Skeletal muscle satellite cell (primary cell): ENCODE measurements at regions not wholly inside any gene's neighbourhood (a gene's known extent, or its start where the extent isn't known, plus 50 kb on each side); places are given as distances from the start of the nearest gene placed in this dataset.

Experiments
- H3K27me3 ChIP-seq: 2 replicates; pipeline ENCODE4 v1.7.0; 2013; ENCODE audit warnings: low read length; ENCODE audit not compliant: control insufficient read depth, insufficient read depth
- H3K36me3 ChIP-seq: 2 replicates; pipeline ENCODE4 v1.7.0; 2013; ENCODE audit warnings: mild to moderate bottlenecking, control low read depth, low read length; ENCODE audit not compliant: insufficient read depth
- H3K4me1 ChIP-seq: 2 replicates; pipeline ENCODE4 v1.7.0; 2013; ENCODE audit warnings: low read length; ENCODE audit not compliant: control insufficient read depth, insufficient read depth
- H3K4me2 ChIP-seq: 2 replicates; pipeline ENCODE4 v1.7.0; 2013; ENCODE audit warnings: mild to moderate bottlenecking, low read length
- H3K4me3 ChIP-seq: 2 replicates; pipeline ENCODE4 v1.7.0; 2013; ENCODE audit warnings: low read length
- H3K9ac ChIP-seq: 2 replicates; pipeline ENCODE4 v1.7.0; 2013; ENCODE audit warnings: mild to moderate bottlenecking, low read depth, low read length, moderate library complexity
- H3K9me3 ChIP-seq: replicated peaks from 2 replicates; pipeline ENCODE4 v1.7.0; 2013; ENCODE audit warnings: mild to moderate bottlenecking, control low read depth, low read length

DNA sequence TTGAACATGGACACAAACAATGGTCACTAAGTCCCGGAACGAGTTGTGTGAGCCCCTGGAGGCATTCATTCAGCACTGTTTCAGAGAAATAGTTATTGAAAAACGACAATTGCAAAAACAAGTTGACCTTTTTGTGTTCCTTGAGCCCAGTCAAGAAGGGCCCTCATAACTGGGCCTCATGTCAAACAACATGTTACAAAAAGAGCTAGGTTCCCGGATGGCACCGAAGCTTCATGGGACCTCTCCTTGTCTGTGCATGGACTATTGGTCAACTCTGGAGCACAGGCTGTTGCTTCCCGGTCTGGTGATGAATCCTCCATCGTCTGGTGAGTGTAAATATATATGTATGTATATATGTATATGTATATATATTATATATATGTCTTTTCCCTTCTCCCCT, 176.6 kb downstream of the ALG10 start:
- Histone ChIP-seq H3K4me3 (no peak overlapping the region), H3K4me1 (no peaks in the 10 kb centered on the region), H3K9me3 (peaks cover 7% of the 10 kb centered on the region), H3K4me2 (no peak overlapping the region), H3K27me3 (no peaks in the 10 kb centered on the region), H3K9ac (no peak overlapping the region), H3K36me3 (no peaks in the 10 kb centered on the region)

GRCh38 chr12:34203866-34204620, 181.7 kb downstream of the ALG10 start:
- Histone ChIP-seq H3K4me1 (no peaks in the 10 kb centered on the region), H3K4me2 (no peak overlapping the region), H3K4me3 (no peak overlapping the region), H3K9me3 (peaks cover 13% of the 10 kb centered on the region), H3K27me3 (no peaks in the 10 kb centered on the region), H3K36me3 (no peaks in the 10 kb centered on the region), H3K9ac (no peak overlapping the region)

DNA sequence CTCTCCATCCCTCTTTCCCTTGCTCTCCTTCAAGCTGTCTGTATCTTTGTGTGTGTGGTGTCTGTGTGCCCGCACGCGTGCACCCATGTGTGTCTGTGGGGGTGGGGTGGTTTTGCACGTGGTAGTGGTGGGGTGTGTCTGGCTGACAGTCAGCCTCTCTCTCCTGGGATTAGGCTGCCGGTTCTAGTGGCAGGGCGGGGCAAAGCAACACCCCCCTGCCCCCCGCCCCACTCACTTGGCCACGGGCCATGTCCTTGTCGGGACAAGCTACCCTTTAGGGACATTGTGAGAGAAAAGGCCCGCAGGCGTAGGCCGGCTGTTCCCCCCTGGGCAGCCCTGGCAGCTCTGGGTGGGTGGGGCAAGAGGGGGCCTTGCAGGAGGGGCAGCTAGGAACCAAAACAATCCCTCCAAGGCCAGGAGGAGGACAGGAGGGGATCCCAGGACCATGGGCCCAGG, 182.6 kb downstream of the ALG10 start:
- peaks cover 16% of the 10 kb centered on the region for H3K9me3 ChIP-seq
- no peaks in the 10 kb centered on the region for H3K4me1 ChIP-seq
- no peak overlapping the region for H3K9ac ChIP-seq
- no peak overlapping the region for H3K4me3 ChIP-seq
- H3K4me2 ChIP-seq, result no peak overlapping the region
- H3K36me3 ChIP-seq, result no peaks in the 10 kb centered on the region
- H3K27me3 ChIP-seq, result no peaks in the 10 kb centered on the region

DNA sequence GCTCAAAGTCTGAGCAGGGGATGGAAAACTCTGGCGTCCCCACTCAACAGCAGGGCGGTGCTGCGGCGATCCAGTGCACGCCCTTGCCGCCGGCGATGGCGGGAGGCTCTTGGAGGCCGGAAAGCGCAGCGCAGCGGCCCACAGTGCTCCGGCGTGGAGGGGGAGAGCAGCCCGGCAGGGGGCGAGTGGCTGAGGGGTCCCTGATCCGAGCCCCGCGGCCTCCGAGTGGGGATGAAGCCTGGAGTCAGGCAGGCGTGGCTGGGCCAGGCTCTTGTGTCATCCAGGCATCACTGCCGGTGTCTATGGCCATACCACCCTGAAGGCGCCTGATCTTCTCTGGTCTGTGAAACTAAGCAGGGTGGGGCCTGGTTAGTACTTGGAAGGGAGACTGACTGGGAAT, 183.1 kb downstream of the ALG10 start:
- Histone ChIP-seq H3K4me2 (no peak overlapping the region), H3K9ac (no peak overlapping the region), H3K4me3 (no peak overlapping the region), H3K36me3 (no peaks in the 10 kb centered on the region), H3K4me1 (no peaks in the 10 kb centered on the region), H3K27me3 (no peaks in the 10 kb centered on the region), H3K9me3 (peaks cover 18% of the 10 kb centered on the region)

DNA sequence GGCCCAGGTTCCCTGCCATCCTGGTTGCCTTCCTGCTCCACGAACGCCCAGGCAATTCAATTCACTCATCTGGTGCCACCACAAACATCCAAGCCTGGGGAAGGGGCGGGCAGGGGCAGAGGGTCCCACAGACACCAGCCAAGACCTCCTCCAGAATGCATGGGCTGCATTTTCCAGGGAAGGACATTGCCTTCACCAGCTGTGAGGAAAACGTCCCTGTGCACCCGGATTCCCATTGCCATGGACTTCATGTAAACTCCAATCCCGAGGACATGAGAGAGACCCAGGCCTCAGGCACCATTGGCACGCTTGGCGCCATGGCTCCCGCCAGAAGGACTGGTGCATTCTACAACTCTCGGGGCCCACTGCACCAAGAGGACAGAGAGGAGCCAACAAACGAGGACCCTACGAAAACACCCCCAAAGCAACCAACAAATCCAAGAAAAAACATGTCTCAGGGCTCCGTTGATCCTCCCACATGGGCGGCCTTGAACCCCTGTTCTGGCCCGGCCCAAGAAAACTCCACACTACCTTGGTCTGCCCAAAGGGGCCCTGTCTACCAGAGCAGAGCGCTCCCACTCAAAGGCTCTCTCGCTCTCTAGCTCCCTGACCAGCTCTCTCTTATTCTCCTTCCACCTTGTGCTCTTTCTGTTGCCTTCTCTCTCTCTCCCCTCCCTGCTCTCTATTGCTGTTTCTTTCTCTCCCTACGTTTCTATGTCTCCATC, 183.9 kb downstream of the ALG10 start:
- Histone ChIP-seq H3K9me3 (peaks cover 20% of the 10 kb centered on the region), H3K27me3 (no peaks in the 10 kb centered on the region), H3K4me3 (no peak overlapping the region), H3K4me2 (no peak overlapping the region), H3K36me3 (no peaks in the 10 kb centered on the region), H3K4me1 (no peaks in the 10 kb centered on the region), H3K9ac (no peak overlapping the region)

GRCh38 chr12:34207858-34208257, 185.6 kb downstream of the ALG10 start:
- Histone ChIP-seq H3K36me3 (no peaks in the 10 kb centered on the region), H3K4me3 (no peak overlapping the region), H3K27me3 (no peaks in the 10 kb centered on the region), H3K4me2 (no peak overlapping the region), H3K9ac (no peak overlapping the region), H3K4me1 (no peaks in the 10 kb centered on the region), H3K9me3 (peaks cover 18% of the 10 kb centered on the region)

GRCh38 chr12:34208331-34209258, 186.3 kb downstream of the ALG10 start:
- H3K4me2 ChIP-seq, result no peak overlapping the region

DNA sequence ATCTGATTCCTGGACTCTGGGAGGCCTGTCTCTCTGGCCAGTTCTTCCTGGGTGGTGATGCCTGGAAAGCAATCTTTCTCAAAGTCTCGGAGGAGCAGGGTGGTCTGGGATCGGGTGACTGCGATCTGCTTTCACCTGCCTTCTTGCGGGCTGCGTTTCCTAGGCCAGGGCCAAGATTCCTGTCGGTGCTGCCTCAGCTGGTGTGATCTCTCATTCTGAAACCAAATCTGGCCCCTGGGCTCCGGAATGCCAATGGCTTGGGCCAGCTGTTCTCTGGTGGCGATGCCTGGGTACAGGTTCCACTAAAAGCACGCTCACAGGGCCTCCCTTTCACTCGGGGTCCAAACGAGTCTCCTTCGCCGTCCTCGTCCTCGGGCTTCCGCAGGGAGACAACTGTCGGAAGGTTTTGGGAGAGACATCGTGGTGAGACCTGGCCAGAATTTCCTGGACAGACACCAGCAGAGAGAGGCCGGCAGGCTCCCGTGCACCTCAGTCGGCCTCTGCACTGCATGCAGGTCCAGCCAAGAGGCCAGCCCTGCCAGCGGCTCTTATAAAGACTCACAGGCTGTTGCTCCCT, 187.1 kb downstream of the ALG10 start:
- no peak overlapping the region for H3K9ac ChIP-seq
- H3K4me1 ChIP-seq, result no peaks in the 10 kb centered on the region
- H3K4me3 ChIP-seq, result no peak overlapping the region
- H3K4me2 ChIP-seq, result no peak overlapping the region
- peaks cover 14% of the 10 kb centered on the region for H3K9me3 ChIP-seq
- no peaks in the 10 kb centered on the region for H3K27me3 ChIP-seq
- H3K36me3 ChIP-seq, result no peaks in the 10 kb centered on the region

More at GRCh38 chr12:34208331-34209258, 186.3 kb downstream of the ALG10 start:
- H3K4me1 ChIP-seq, result no peaks in the 10 kb centered on the region
- no peaks in the 10 kb centered on the region for H3K27me3 ChIP-seq
- H3K36me3 ChIP-seq, result no peaks in the 10 kb centered on the region
- peaks cover 17% of the 10 kb centered on the region for H3K9me3 ChIP-seq
- no peak overlapping the region for H3K9ac ChIP-seq
- no peak overlapping the region for H3K4me3 ChIP-seq

DNA sequence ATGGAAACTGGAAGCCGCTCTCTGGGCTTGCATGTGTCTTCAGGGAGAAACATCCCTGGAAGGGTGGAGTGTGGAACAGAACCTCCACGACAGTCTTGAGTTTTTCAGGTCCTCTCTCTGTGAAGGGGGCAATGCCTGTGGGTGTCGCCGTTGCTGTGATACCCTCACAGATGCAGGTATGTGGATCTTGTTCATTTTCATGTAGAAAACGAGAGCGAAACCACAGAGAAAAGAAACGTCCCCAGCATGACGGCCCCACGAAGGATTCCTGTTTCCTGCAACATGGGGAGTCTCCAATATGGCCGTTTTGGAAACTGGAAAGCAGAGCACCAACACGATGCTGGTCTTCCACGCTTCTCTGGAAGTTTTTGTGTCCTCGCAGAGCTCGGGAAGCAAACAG, 187.9 kb downstream of the ALG10 start:
- H3K4me3 ChIP-seq, result no peak overlapping the region
- H3K9me3 ChIP-seq, result peaks cover 14% of the 10 kb centered on the region
- no peaks in the 10 kb centered on the region for H3K4me1 ChIP-seq
- H3K27me3 ChIP-seq, result no peaks in the 10 kb centered on the region
- H3K36me3 ChIP-seq, result no peaks in the 10 kb centered on the region
- H3K4me2 ChIP-seq, result no peak overlapping the region
- H3K9ac ChIP-seq, result no peak overlapping the region

DNA sequence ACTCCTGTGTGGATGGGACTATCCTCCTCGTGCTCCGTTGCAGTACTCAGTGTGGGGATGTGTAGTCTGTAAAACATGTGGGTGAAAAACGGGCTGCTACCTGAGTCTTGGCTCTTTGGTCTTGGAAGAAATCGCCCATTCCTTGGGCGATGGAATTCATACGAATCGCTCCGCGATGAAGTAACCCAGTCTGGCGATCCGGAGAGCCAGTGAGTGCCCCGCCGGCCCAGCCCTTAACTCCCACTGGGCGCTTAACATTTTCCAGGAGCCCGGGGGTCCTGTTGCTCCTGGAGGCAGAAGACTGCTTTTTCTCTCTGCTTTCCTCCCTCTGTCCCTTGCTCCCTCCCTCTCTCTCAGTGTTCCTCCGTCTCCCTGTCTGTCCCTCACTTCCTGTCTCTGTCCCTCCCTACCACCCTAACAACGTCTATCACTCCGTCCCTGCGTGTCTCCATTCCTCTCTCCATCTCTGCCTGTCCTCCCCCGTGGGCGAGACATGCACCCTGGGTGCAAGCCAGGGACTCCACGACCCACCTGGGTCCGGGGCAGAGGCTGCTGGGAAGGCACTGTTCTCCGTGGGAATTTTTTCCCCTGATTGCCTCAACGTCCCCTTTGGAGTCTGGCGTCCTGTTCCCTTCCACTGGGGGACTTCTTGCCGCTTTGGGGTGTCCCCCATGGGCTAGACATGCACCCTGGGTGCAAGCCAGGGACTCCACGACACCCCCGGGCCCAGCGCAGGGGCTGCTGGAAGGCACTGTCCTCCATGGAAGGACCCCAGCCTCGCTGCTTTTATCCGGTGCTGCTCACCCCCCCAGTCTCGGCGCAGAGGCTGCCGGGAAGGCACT, 188.6 kb downstream of the ALG10 start:
- Histone ChIP-seq H3K9ac (no peak overlapping the region), H3K4me2 (no peak overlapping the region), H3K4me3 (no peak overlapping the region), H3K27me3 (no peaks in the 10 kb centered on the region), H3K4me1 (no peaks in the 10 kb centered on the region), H3K9me3 (peaks cover 14% of the 10 kb centered on the region), H3K36me3 (no peaks in the 10 kb centered on the region)
